MM.1S (cell line): ENCODE measurements at regions not wholly inside any gene's neighbourhood (a gene's known extent, or its start where the extent isn't known, plus 50 kb on each side); places are given as distances from the start of the nearest gene placed in this dataset.

Experiments used
- EZH2 ChIP-seq: fragments of 300-600 bp; sonication (generic); optimal IDR thresholded peaks from 2 replicates; pipeline ENCODE3; 2017; ENCODE audit warnings: low read depth, mild to moderate bottlenecking, antibody characterized with exemption, low read length, mixed read lengths
- EZH2phosphoT487 ChIP-seq: fragments of 300-600 bp; sonication (generic); IDR thresholded peaks from 2 replicates; pipeline ENCODE4 v1.6.1; 2018; ENCODE audit warnings: antibody characterized with exemption, low read length
- TF ChIP-seq, protein P1 (sequence below): fragments of 300-600 bp; sonication (generic); IDR thresholded peaks from 2 replicates; pipeline ENCODE4 v1.5.1; 2016; ENCODE audit warnings: antibody characterized with exemption, low read length, mixed read lengths

GRCh38 chr2:183511154-183511553 is 386.9 kb downstream of the NUP35 start:
- TF ChIP-seq, protein P1, sequence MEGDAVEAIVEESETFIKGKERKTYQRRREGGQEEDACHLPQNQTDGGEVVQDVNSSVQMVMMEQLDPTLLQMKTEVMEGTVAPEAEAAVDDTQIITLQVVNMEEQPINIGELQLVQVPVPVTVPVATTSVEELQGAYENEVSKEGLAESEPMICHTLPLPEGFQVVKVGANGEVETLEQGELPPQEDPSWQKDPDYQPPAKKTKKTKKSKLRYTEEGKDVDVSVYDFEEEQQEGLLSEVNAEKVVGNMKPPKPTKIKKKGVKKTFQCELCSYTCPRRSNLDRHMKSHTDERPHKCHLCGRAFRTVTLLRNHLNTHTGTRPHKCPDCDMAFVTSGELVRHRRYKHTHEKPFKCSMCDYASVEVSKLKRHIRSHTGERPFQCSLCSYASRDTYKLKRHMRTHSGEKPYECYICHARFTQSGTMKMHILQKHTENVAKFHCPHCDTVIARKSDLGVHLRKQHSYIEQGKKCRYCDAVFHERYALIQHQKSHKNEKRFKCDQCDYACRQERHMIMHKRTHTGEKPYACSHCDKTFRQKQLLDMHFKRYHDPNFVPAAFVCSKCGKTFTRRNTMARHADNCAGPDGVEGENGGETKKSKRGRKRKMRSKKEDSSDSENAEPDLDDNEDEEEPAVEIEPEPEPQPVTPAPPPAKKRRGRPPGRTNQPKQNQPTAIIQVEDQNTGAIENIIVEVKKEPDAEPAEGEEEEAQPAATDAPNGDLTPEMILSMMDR, result no peak
- TF ChIP-seq EZH2, result no peak
- no peak for TF ChIP-seq EZH2phosphoT487
